Psoas muscle (tissue), 7 donors: ENCODE measurements at regions not wholly inside any gene's neighbourhood (a gene's known extent, or its start where the extent isn't known, plus 50 kb on each side); places are given as distances from the start of the nearest gene placed in this dataset.

Experiments used
- ATAC-seq, 4 donors: fragments of 200-7000 bp; cut with Tn5 transposase; one replicate each; pipeline ENCODE4 v1.9.1; 2020; ENCODE audit warnings: moderate library complexity in 3 of 4, mild to moderate bottlenecking in 2 of 4
- DNase-seq, 2 donors: peaks; one replicate each; pipeline ENCODE4 v3.0.0-alpha.2; 2020
- H3K27ac ChIP-seq: fragments of 200-600 bp; one replicate; pipeline ENCODE4 v1.8.0; 2022
- H3K27me3 ChIP-seq, 3 donors: fragments of 200-600 bp in 1 of 3; one replicate each; pipeline versions ENCODE4 v1.6.1 to v1.8.0; 2013 to 2022; ENCODE audit warnings: low read length in 2 of 3, mild to moderate bottlenecking in 2 of 3, moderate library complexity in 1 of 3; ENCODE audit not compliant: insufficient read depth in 3 of 3
- H3K36me3 ChIP-seq, 2 donors: fragments of 200-600 bp in 1 of 2; one replicate each; pipeline versions ENCODE4 v1.6.1 to v1.8.0; 2013 to 2022; ENCODE audit warnings: low read depth in 1 of 2, mild to moderate bottlenecking in 1 of 2, moderate library complexity in 1 of 2; ENCODE audit not compliant: insufficient read depth in 1 of 2
- H3K4me1 ChIP-seq: fragments of 200-600 bp; one replicate; pipeline ENCODE4 v1.8.0; 2022
- H3K4me3 ChIP-seq: fragments of 200-600 bp; one replicate; pipeline ENCODE4 v1.8.0; 2022; ENCODE audit warnings: mild to moderate bottlenecking
- H3K9me3 ChIP-seq: fragments of 200-600 bp; one replicate; pipeline ENCODE4 v1.8.0; 2022
- WGBS, 3 donors: extraction: QIAGEN DNeasy Blood & Tissue Kit; methylation state at CpG; one replicate each; pipeline versions ENCODE4 v1.1.6 to v1.1.7; 2013; 5-methylcytosine and 5-hydroxymethylcytosine counted together
- intact Hi-C, 2 donors: fragments of 100-400 bp; cut with DNase I; formaldehyde crosslinking; loops; one replicate each; pipeline versions ENCODE4 v1.11.0 to v1.14.2; 2022
- TF ChIP-seq, protein P1 (sequence below): fragments of 200-600 bp; IDR thresholded peaks from one replicate; pipeline ENCODE4 v1.8.0; 2022; ENCODE audit warnings: antibody characterized with exemption
- donor health status: healthy with polysubstance abuse.
- donor health status: DM: no; HTN: no; CAD: no; lungs with moderate emphysema.
- donor health status: Bipolar disorder and iron deficiency.
- donor health status: healthy.
- donor health status: DM: yes; HTN: yes; CAD: no.
- donor health status: DM: no; HTN: no; CAD: no.
- donor health status: DM: yes; HTN: yes; CAD: no.

DNA sequence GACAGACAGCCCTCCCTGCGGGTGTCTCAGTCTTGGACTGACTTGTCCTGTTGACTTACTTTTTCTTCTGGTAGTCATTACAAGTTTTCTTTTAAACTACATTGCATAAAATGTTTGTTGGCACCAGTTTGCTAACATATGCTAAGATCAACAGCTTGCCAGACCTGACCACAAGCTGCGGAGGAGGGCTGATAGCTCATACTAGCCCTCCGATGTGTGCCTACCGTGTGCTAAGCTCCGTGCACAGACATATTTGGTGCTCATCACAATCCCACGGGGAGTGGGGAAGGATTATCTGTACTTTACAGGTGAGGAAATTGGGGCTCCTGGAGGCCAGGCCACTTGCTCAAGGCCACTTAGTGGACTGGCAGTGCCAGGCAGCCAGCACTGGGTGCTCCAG is 72.8 kb upstream of the YPEL5 start:
- no peak for ATAC-seq
- Histone ChIP-seq H3K27ac (no peak overlapping the region), H3K9me3 (no peaks in the 10 kb centered on the region), H3K36me3 (no peaks in the 10 kb centered on the region), H3K4me1 (no peaks in the 10 kb centered on the region), H3K27me3 (peaks cover 0 to 22% (median 2%) of the 10 kb centered on the region in 3 donors), H3K4me3 (no peak overlapping the region)
- TF ChIP-seq, protein P1, sequence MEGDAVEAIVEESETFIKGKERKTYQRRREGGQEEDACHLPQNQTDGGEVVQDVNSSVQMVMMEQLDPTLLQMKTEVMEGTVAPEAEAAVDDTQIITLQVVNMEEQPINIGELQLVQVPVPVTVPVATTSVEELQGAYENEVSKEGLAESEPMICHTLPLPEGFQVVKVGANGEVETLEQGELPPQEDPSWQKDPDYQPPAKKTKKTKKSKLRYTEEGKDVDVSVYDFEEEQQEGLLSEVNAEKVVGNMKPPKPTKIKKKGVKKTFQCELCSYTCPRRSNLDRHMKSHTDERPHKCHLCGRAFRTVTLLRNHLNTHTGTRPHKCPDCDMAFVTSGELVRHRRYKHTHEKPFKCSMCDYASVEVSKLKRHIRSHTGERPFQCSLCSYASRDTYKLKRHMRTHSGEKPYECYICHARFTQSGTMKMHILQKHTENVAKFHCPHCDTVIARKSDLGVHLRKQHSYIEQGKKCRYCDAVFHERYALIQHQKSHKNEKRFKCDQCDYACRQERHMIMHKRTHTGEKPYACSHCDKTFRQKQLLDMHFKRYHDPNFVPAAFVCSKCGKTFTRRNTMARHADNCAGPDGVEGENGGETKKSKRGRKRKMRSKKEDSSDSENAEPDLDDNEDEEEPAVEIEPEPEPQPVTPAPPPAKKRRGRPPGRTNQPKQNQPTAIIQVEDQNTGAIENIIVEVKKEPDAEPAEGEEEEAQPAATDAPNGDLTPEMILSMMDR, result no peak
- intact Hi-C loops, result loop anchor here (5.0 kb wide), 2 partner anchors 152 to 1117 kb away; partner anchors contain the start of gene ALK (in 2 of the 2)
- WGBS, 3 donors, result 51 to 63% (median 63%) methylated on average over 6 of the region's 6 CpGs
- DNase-seq, result no peak

DNA sequence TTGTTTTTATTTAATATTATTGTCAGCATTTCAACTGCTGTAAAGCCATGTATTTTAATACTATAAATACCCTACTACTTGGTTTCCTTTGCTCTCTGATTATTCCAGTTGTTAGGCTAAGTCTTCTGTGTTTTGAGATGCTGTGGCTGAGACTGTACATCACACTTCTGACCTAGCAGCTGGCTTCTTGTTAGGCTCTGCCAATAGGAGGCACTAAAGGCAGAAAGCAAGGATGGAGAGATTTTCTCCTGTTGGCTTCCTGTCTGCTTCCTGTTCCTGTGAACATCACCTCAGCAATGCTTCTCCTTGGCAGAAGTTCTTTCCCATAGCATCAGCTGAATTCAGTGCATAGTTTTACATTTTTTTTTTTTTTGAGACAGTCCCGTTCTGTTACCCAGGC is 68.3 kb upstream of the YPEL5 start:
- ATAC-seq (no peak), DNase-seq (no peak)
- no peaks in the 10 kb centered on the region for H3K4me1 ChIP-seq
- peaks cover 0 to 16% (median 2%) of the 10 kb centered on the region in 3 donors for H3K27me3 ChIP-seq
- no peaks in the 10 kb centered on the region for H3K9me3 ChIP-seq
- no peak overlapping the region for H3K27ac ChIP-seq
- H3K36me3 ChIP-seq, result no peaks in the 10 kb centered on the region
- intact Hi-C loops, result no loop called here
- TF ChIP-seq, protein P1, result no peak
- no peak overlapping the region for H3K4me3 ChIP-seq
- 54 to 73% (median 63%) methylated on average over 1 of the region's 1 CpG for WGBS, 3 donors

GRCh38 chr2:30084915-30085314 is 61.9 kb upstream of the YPEL5 start:
- no peaks in the 10 kb centered on the region for H3K9me3 ChIP-seq
- no peaks in the 10 kb centered on the region for H3K4me1 ChIP-seq
- H3K27me3 ChIP-seq, result peaks cover 0 to 1% (median 0%) of the 10 kb centered on the region in 3 donors
- no peak overlapping the region for H3K4me3 ChIP-seq
- TF ChIP-seq, protein P1, result no peak
- WGBS, 3 donors, result 60 to 69% (median 67%) methylated on average over 4 of the region's 4 CpGs
- intact Hi-C loops, result no loop called here
- DNase-seq (no peak), ATAC-seq (no peak)
- no peaks in the 10 kb centered on the region for H3K36me3 ChIP-seq
- H3K27ac ChIP-seq, result no peak overlapping the region

- Histone ChIP-seq H3K4me1 (no peaks in the 10 kb centered on the region), H3K36me3 (no peaks in the 10 kb centered on the region), H3K27me3 (peaks cover 1 to 14% (median 2%) of the 10 kb centered on the region in 3 donors), H3K27ac (no peak overlapping the region), H3K4me3 (no peak overlapping the region), H3K9me3 (no peaks in the 10 kb centered on the region)
- TF ChIP-seq, protein P1, result no peak
- intact Hi-C loops, result no loop called here
- ATAC-seq, result no peak
- DNase-seq, result no peak
Observed at GRCh38 chr2:30089171-30089570, 57.6 kb upstream of the YPEL5 start.

DNA sequence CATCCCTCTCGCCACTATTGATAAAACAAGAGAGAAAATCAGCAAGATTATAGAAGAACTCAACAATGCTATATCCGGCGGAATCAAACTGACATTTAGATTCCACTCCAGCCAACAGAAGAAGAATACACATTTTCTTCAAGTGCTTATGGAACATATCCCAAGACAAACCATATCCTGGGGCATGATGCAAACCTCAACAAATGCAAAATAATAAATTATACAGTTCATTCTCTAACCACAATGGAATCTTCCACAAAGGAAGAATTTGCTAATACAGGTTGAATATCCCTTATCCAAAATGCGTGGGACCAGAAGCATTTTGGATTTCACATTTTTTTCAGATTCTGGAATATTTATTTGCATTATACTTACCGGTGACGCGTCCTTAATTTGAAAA is 51.4 kb upstream of the YPEL5 start:
- Histone ChIP-seq H3K4me1 (no peaks in the 10 kb centered on the region), H3K9me3 (no peaks in the 10 kb centered on the region), H3K27me3 (peaks cover 2 to 28% (median 7%) of the 10 kb centered on the region in 3 donors), H3K4me3 (no peak overlapping the region), H3K36me3 (no peaks in the 10 kb centered on the region), H3K27ac (no peak overlapping the region)
- no peak for ATAC-seq
- intact Hi-C loops, result no loop called here
- TF ChIP-seq, protein P1, result no peak
- no peak for DNase-seq
- 87 to 90% (median 90%) methylated on average over 7 of the region's 7 CpGs for WGBS, 3 donors
